ENCODE measurements at regions not wholly inside any gene's neighbourhood (a gene's known extent, or its start where the extent isn't known, plus 50 kb on each side); places are given as distances from the start of the nearest gene placed in this dataset.

DNA sequence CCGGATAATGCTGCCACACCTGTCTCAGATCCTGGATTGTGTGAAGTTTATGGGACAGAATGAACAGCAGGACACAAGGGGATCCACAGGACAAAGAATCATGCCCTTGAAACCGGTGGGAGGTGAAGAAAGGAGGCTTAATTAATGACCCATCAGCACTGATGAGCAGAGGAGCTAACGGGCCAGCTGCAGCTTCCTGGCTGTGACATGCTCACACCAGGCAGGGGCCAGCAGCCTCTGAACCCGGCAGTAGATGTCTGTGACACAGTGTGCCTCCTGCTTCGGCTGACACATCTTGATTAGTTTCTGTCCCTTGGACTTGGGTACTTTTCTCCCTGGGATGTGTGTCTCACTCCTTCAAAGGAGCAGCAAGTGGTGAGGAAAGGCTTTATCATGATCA lies 328.8 kb upstream of the BRINP1 start:
- DNase-seq: no peak
- Histone ChIP-seq H2AFZ (ENCODE audit: low read length) (no peak overlapping the region), H3K79me2 (ENCODE audit: low read length) (no peaks in the 10 kb centered on the region), H3K36me3 (replicated peaks; ENCODE audit: insufficient read depth, low read length) (no peaks in the 10 kb centered on the region), H4K20me1 (ENCODE audit: insufficient read depth, low read length) (no peaks in the 10 kb centered on the region), H3K9me3 (replicated peaks; ENCODE audit: insufficient read depth, low read length) (no peaks in the 10 kb centered on the region), H3K27ac (ENCODE audit: low read length) (no peak overlapping the region), H3K4me1 (ENCODE audit: low read length) (no peaks in the 10 kb centered on the region), H3K4me3 (ENCODE audit: low read length) (no peak overlapping the region), H3K9me2 (replicated peaks; ENCODE audit: insufficient read depth, low read length) (no peaks in the 10 kb centered on the region), H3F3A (ENCODE audit: insufficient read depth, low read length) (no peaks in the 10 kb centered on the region), H3K9ac (ENCODE audit: low read length) (no peak overlapping the region), H3K4me2 (ENCODE audit: low read depth, low read length) (no peak overlapping the region), H3K27me3 (replicated peaks; ENCODE audit: insufficient read depth, low read length) (no peaks in the 10 kb centered on the region)
- TF ChIP-seq EZH2phosphoT487 (IDR thresholded peaks at IDR 0.05; ENCODE audit: low read length) (no peak), EZH2 (optimal IDR thresholded peaks at IDR 0.05; ENCODE audit: low read depth, low read length) (no peak)
- TF ChIP-seq, protein P1, sequence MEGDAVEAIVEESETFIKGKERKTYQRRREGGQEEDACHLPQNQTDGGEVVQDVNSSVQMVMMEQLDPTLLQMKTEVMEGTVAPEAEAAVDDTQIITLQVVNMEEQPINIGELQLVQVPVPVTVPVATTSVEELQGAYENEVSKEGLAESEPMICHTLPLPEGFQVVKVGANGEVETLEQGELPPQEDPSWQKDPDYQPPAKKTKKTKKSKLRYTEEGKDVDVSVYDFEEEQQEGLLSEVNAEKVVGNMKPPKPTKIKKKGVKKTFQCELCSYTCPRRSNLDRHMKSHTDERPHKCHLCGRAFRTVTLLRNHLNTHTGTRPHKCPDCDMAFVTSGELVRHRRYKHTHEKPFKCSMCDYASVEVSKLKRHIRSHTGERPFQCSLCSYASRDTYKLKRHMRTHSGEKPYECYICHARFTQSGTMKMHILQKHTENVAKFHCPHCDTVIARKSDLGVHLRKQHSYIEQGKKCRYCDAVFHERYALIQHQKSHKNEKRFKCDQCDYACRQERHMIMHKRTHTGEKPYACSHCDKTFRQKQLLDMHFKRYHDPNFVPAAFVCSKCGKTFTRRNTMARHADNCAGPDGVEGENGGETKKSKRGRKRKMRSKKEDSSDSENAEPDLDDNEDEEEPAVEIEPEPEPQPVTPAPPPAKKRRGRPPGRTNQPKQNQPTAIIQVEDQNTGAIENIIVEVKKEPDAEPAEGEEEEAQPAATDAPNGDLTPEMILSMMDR (IDR thresholded peaks at IDR 0.05; ENCODE audit: low read length): no peak

DNA sequence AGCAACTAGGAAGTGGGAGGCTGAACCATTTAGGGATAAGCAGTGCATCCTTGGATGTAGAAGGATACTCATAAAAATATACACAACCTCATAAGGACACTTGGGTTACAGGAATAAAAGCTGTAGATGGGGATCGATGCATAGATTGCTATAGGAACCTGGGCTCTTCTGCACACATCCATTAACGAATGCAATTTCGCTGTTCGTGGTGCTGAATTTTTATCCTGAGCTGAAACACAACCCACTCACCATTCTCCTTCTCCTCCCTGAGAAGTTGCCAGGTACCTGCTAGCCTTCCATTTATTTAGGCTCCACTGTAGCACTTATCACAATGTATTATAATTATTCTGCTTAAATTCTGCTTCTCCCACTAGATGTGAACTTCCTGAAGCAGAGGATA lies 320.6 kb upstream of the BRINP1 start:
- H3K27me3 ChIP-seq (replicated peaks; ENCODE audit: insufficient read depth, low read length): no peaks in the 10 kb centered on the region
- H3K9me2 ChIP-seq (replicated peaks; ENCODE audit: insufficient read depth, low read length): no peaks in the 10 kb centered on the region
- H3K9me3 ChIP-seq (replicated peaks; ENCODE audit: insufficient read depth, low read length): no peaks in the 10 kb centered on the region
- no peak overlapping the region for H2AFZ ChIP-seq (ENCODE audit: low read length)
- H3K9ac ChIP-seq (ENCODE audit: low read length): no peak overlapping the region
- H3K4me1 ChIP-seq (ENCODE audit: low read length): no peaks in the 10 kb centered on the region
- no peaks in the 10 kb centered on the region for H4K20me1 ChIP-seq (ENCODE audit: insufficient read depth, low read length)
- H3K27ac ChIP-seq (ENCODE audit: low read length): no peak overlapping the region
- no peaks in the 10 kb centered on the region for H3K36me3 ChIP-seq (replicated peaks; ENCODE audit: insufficient read depth, low read length)
- no peaks in the 10 kb centered on the region for H3K79me2 ChIP-seq (ENCODE audit: low read length)
- DNase-seq: peak; percentile 9
- H3F3A ChIP-seq (ENCODE audit: insufficient read depth, low read length): no peaks in the 10 kb centered on the region
- H3K4me3 ChIP-seq (ENCODE audit: low read length): no peak overlapping the region
- no peak overlapping the region for H3K4me2 ChIP-seq (ENCODE audit: low read depth, low read length)
- TF ChIP-seq EZH2 (optimal IDR thresholded peaks at IDR 0.05; ENCODE audit: low read depth, low read length) (no peak), EZH2phosphoT487 (IDR thresholded peaks at IDR 0.05; ENCODE audit: low read length) (no peak)
- TF ChIP-seq, protein P1 (IDR thresholded peaks at IDR 0.05; ENCODE audit: low read length): no peak

DNA sequence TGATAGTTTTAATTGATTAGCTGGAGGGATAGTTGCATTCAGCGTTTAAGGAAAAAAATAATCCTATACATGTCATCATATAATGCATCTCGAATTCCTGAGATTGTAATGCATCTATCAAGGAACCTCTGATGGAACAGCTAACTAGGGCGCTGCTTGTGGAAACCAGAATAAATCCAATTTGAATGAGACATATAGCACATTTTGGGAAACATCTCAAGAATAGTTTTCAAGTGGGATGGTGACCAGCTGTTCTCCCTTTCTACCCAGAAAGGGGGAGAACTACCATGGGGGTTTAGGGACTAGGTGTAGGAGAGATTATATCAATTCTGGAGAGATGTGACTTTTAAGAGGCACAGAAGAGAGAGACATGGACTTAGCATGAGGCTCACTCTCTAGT lies 319.3 kb upstream of the BRINP1 start:
- Histone ChIP-seq H3K4me1 (ENCODE audit: low read length) (no peaks in the 10 kb centered on the region), H3K4me3 (ENCODE audit: low read length) (no peak overlapping the region), H3K9me2 (replicated peaks; ENCODE audit: insufficient read depth, low read length) (no peaks in the 10 kb centered on the region), H3K9ac (ENCODE audit: low read length) (no peak overlapping the region), H3K9me3 (replicated peaks; ENCODE audit: insufficient read depth, low read length) (no peaks in the 10 kb centered on the region), H3K4me2 (ENCODE audit: low read depth, low read length) (no peak overlapping the region), H3F3A (ENCODE audit: insufficient read depth, low read length) (no peaks in the 10 kb centered on the region), H3K27me3 (replicated peaks; ENCODE audit: insufficient read depth, low read length) (no peaks in the 10 kb centered on the region), H2AFZ (ENCODE audit: low read length) (no peak overlapping the region), H3K27ac (ENCODE audit: low read length) (no peak overlapping the region), H4K20me1 (ENCODE audit: insufficient read depth, low read length) (no peaks in the 10 kb centered on the region), H3K36me3 (replicated peaks; ENCODE audit: insufficient read depth, low read length) (no peaks in the 10 kb centered on the region), H3K79me2 (ENCODE audit: low read length) (no peaks in the 10 kb centered on the region)
- no peak for TF ChIP-seq EZH2phosphoT487 (IDR thresholded peaks at IDR 0.05; ENCODE audit: low read length)
- TF ChIP-seq, protein P1 (IDR thresholded peaks at IDR 0.05; ENCODE audit: low read length): no peak
- no peak for TF ChIP-seq EZH2 (optimal IDR thresholded peaks at IDR 0.05; ENCODE audit: low read depth, low read length)
- DNase-seq: no peak

Measured in MM.1S (cell line).